Nephron progenitor cell (in vitro differentiated cells): ENCODE measurements at regions not wholly inside any gene's neighbourhood (a gene's known extent, or its start where the extent isn't known, plus 50 kb on each side); places are given as distances from the start of the nearest gene placed in this dataset.
A peak's percentile ranks its signal among the peaks of the same experiment; 100 is the strongest.

Source experiments
- DNase-seq: peaks from one replicate; pipeline ENCODE4 v3.0.0; 2021
- H3K27ac Mint-ChIP-seq: 2 replicates; pipeline ENCODE4 v1.8.0; 2021; ENCODE audit warnings: mild to moderate bottlenecking, moderate library complexity, mixed read lengths
- H3K27me3 Mint-ChIP-seq: 2 replicates; pipeline ENCODE4 v1.8.0; 2021; ENCODE audit warnings: mild to moderate bottlenecking, low read depth, mixed read lengths; ENCODE audit not compliant: poor library complexity
- H3K36me3 Mint-ChIP-seq: 2 replicates; pipeline ENCODE4 v1.8.0; 2021; ENCODE audit warnings: low read depth, mixed read lengths
- H3K4me1 Mint-ChIP-seq: 2 replicates; pipeline ENCODE4 v1.8.0; 2021; ENCODE audit warnings: mixed read lengths
- H3K4me3 Mint-ChIP-seq: 2 replicates; pipeline ENCODE4 v1.8.0; 2021; ENCODE audit warnings: mild to moderate bottlenecking, moderate library complexity, mixed read lengths
- H3K9me3 Mint-ChIP-seq: 2 replicates; pipeline ENCODE4 v1.8.0; 2021; ENCODE audit warnings: mild to moderate bottlenecking, moderate library complexity, mixed read lengths
- CTCF ChIP-seq: fragments of 200-600 bp; sonication (generic); IDR thresholded peaks from 2 replicates; pipeline ENCODE4 v1.5.0; 2021; ENCODE audit warnings: antibody characterized with exemption

GRCh38 chr3:51621091-51621892, 49.8 kb upstream of the TEX264 start:
- H3K4me1 Mint-ChIP-seq = no peaks in the 10 kb centered on the region
- no peaks in the 10 kb centered on the region for H3K9me3 Mint-ChIP-seq
- H3K36me3 Mint-ChIP-seq = no peaks in the 10 kb centered on the region
- DNase-seq = no peak
- no peaks in the 10 kb centered on the region for H3K27me3 Mint-ChIP-seq
- TF ChIP-seq CTCF = no peak
- H3K27ac Mint-ChIP-seq = peak overlapping the region; percentile 58
- H3K4me3 Mint-ChIP-seq = no peak overlapping the region
